ENCODE measurements at regions not wholly inside any gene's neighbourhood (a gene's known extent, or its start where the extent isn't known, plus 50 kb on each side); places are given as distances from the start of the nearest gene placed in this dataset.

DNA sequence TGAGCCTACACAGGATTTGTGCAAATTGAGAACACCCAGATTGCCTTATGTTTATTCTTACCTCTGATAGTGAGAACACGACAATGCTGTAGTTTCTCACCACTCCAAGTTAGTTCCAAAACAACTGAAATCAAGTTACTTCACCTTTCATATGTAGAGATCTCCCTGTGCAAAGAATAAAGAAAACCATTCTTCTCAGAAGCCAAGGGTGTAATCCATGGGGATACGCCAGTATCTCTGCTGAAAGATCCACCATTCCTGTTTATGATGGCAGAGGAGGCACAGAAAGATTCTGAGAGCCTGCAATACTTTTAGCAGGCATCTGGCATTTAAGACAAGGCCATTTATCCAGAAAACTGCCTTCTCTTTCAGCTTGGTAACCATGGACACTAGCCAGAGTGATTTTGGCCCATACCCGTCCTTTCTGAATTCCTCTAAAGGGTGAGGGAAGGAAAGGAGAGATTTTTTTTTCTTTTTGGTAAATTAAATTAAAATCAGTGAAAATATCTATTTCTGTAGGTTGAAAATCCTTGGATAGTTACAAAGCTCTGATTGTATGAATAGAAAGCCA is 355.4 kb upstream of the FAR2 start:
- no peak overlapping the region for H3K27ac ChIP-seq
- intact Hi-C loops (cut with DNase I; ENCODE audit: low total_unique reads), result no loop called here
- WGBS, 5 donors, result 73 to 88% (median 79%) methylated on average over 3 of the region's 3 CpGs
- no peaks in the 10 kb centered on the region for H3K27me3 ChIP-seq (replicated peaks in 1 of 7)
- TF ChIP-seq, protein P1, sequence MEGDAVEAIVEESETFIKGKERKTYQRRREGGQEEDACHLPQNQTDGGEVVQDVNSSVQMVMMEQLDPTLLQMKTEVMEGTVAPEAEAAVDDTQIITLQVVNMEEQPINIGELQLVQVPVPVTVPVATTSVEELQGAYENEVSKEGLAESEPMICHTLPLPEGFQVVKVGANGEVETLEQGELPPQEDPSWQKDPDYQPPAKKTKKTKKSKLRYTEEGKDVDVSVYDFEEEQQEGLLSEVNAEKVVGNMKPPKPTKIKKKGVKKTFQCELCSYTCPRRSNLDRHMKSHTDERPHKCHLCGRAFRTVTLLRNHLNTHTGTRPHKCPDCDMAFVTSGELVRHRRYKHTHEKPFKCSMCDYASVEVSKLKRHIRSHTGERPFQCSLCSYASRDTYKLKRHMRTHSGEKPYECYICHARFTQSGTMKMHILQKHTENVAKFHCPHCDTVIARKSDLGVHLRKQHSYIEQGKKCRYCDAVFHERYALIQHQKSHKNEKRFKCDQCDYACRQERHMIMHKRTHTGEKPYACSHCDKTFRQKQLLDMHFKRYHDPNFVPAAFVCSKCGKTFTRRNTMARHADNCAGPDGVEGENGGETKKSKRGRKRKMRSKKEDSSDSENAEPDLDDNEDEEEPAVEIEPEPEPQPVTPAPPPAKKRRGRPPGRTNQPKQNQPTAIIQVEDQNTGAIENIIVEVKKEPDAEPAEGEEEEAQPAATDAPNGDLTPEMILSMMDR (IDR thresholded peaks at IDR 0.05 in 8 of 11, conservative IDR thresholded peaks at IDR 0.05 in 3 of 11), result no peak
- TF ChIP-seq POLR2A (IDR thresholded peaks at IDR 0.05) (no peak), POLR2AphosphoS5 (IDR thresholded peaks at IDR 0.05) (no peak)
- no peaks in the 10 kb centered on the region for H3K9me3 ChIP-seq
- H3K4me1 ChIP-seq, result no peaks in the 10 kb centered on the region
- no peak overlapping the region for H3K4me3 ChIP-seq
- no peak for DNase-seq
- no peaks in the 10 kb centered on the region for H3K36me3 ChIP-seq

DNA sequence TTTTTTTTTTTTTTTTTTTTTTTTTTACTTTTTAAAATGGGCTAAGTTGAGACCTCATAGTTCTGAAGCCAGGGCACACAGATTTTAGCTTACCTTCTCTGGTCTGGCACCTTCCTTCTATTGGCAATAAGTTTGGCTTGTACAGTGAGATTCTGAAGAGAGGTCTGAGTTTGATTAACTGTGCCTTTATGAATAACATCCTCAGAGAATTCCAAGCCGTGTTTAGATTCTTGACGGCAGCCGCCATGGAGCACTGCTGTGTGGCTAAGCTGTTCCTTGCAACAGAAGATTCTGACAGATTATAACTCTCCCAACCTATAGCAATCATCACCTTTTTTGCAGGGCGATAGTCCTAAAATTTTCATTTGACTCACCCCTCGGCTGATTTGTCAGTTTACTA is 354.9 kb upstream of the FAR2 start:
- no peaks in the 10 kb centered on the region for H3K36me3 ChIP-seq
- peaks cover 0 to 2% (median 0%) of the 10 kb centered on the region in 6 donors for H3K4me1 ChIP-seq
- no peak overlapping the region for H3K4me3 ChIP-seq
- intact Hi-C loops (cut with DNase I; ENCODE audit: low total_unique reads), result no loop called here
- TF ChIP-seq POLR2A (IDR thresholded peaks at IDR 0.05) (no peak), POLR2AphosphoS5 (IDR thresholded peaks at IDR 0.05) (no peak)
- TF ChIP-seq, protein P1 (IDR thresholded peaks at IDR 0.05 in 8 of 11, conservative IDR thresholded peaks at IDR 0.05 in 3 of 11), result no peak
- WGBS, 5 donors, result 84 to 94% (median 87%) methylated on average over 5 of the region's 5 CpGs
- DNase-seq, result no peak
- H3K9me3 ChIP-seq, result no peaks in the 10 kb centered on the region
- no peaks in the 10 kb centered on the region for H3K27me3 ChIP-seq (replicated peaks in 1 of 7)
- H3K27ac ChIP-seq, result no peak overlapping the region

DNA sequence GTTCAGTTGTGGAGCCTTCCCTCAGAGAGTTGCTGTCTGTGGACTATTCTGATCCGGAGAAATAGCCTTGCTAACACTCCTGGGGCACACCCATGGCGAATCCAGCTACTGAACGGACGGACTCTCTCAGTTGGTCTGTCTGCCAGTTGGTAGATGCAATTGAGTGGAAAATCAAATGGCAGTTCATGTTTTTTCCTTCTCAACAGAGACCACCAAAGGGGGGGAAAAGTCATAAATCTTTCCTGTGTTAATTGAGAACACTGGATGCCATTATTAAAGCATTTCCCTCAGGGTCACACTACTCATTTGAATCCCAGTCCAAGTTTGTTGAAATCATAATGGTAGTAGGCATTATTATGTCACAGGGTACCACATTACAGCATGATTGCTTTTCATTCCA is 354.3 kb upstream of the FAR2 start:
- 69 to 93% (median 81%) methylated on average over 4 of the region's 4 CpGs for WGBS, 5 donors

DNA sequence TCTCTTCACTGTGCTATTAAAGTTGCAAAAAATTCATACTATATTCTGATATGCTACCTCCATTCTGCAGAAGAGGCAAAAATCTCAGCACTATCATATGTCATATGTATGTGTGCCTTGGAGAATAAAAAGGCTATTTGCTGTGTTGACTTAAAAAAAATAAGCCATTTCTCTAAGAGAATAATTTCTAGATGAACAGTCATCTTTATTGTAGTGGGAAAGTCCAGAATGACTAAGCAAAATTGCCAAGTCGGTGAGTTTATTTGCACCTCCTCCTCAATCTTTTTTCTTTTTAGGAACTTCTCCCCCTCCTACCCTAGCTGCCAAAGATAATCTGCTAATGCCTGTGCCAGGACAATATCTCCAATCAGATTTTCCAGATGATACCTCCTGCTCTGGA is 353.8 kb upstream of the FAR2 start:
- H3K36me3 ChIP-seq, result no peaks in the 10 kb centered on the region
- intact Hi-C loops (cut with DNase I; ENCODE audit: low total_unique reads), result no loop called here
- no peak for DNase-seq
- no peaks in the 10 kb centered on the region for H3K9me3 ChIP-seq
- WGBS, 5 donors, result 13 to 31% (median 22%) methylated on average over 1 of the region's 1 CpG
- H3K4me1 ChIP-seq, result peaks cover 0 to 13% (median 3%) of the 10 kb centered on the region in 6 donors
- no peaks in the 10 kb centered on the region for H3K27me3 ChIP-seq (replicated peaks in 1 of 7)
- no peak overlapping the region for H3K4me3 ChIP-seq
- H3K27ac ChIP-seq, result no peak overlapping the region
- TF ChIP-seq POLR2A (IDR thresholded peaks at IDR 0.05) (no peak), POLR2AphosphoS5 (IDR thresholded peaks at IDR 0.05) (no peak)
- TF ChIP-seq, protein P1 (IDR thresholded peaks at IDR 0.05 in 8 of 11, conservative IDR thresholded peaks at IDR 0.05 in 3 of 11), result no peak

More for the DNA sequence above, 354.3 kb upstream of the FAR2 start:
- DNase-seq, result no peak
- intact Hi-C loops (cut with DNase I; ENCODE audit: low total_unique reads), result no loop called here
- Histone ChIP-seq H3K4me1 (peaks cover 0 to 8% (median 1%) of the 10 kb centered on the region in 6 donors), H3K27me3 (replicated peaks in 1 of 7) (no peaks in the 10 kb centered on the region), H3K4me3 (no peak overlapping the region), H3K27ac (no peak overlapping the region), H3K36me3 (no peaks in the 10 kb centered on the region), H3K9me3 (no peaks in the 10 kb centered on the region)
- TF ChIP-seq POLR2A (IDR thresholded peaks at IDR 0.05) (no peak), POLR2AphosphoS5 (IDR thresholded peaks at IDR 0.05) (no peak)

All from spleen (tissue), 11 donors.